ENCODE measurements at regions not wholly inside any gene's neighbourhood (a gene's known extent, or its start where the extent isn't known, plus 50 kb on each side); places are given as distances from the start of the nearest gene placed in this dataset.

GRCh38 chr6:9417400-9417799, 982.1 kb upstream of the SLC35B3 start:
- POLR2A ChIA-PET: no interaction called here
- Histone ChIP-seq H3K27me3 (ENCODE audit: control insufficient read depth, insufficient read depth, low read length) (no peaks in the 10 kb centered on the region), H3K9me3 (ENCODE audit: control insufficient read depth, insufficient read depth, low read length) (no peaks in the 10 kb centered on the region), H3K4me3 (ENCODE audit: low read depth, low read length) (no peak overlapping the region), H3K27ac (ENCODE audit: low read depth, low read length) (no peak overlapping the region)
- CTCF ChIA-PET: interaction anchor here (0.9 kb wide), 1 partner anchor 435 kb away, joined by 3 read pairs; no protein-coding TSS in a partner anchor
- no peak for DNase-seq (ENCODE audit: low read depth, low spot score)
- TF ChIP-seq CTCF (IDR thresholded peaks at IDR 0.05; ENCODE audit: low read depth, low read length): no peak

- Histone ChIP-seq H3K4me3 (ENCODE audit: low read depth, low read length) (no peak overlapping the region), H3K9me3 (ENCODE audit: control insufficient read depth, insufficient read depth, low read length) (no peaks in the 10 kb centered on the region), H3K27me3 (ENCODE audit: control insufficient read depth, insufficient read depth, low read length) (no peaks in the 10 kb centered on the region), H3K27ac (ENCODE audit: low read depth, low read length) (no peak overlapping the region)
- TF ChIP-seq CTCF (IDR thresholded peaks at IDR 0.05; ENCODE audit: low read depth, low read length): peak; percentile 62
- no peak for DNase-seq (ENCODE audit: low read depth, low spot score)
- POLR2A ChIA-PET: no interaction called here
- CTCF ChIA-PET: interaction anchor here (0.6 to 1.6 kb wide), 16 partner anchors 9 to 545 kb away, joined by 3 to 12 read pairs (median 4); no protein-coding TSS in a partner anchor
Measured at GRCh38 chr6:9412951-9413559, 977.7 kb upstream of the SLC35B3 start.

GRCh38 chr6:9409126-9409525, 973.8 kb upstream of the SLC35B3 start:
- H3K27me3 ChIP-seq (ENCODE audit: control insufficient read depth, insufficient read depth, low read length): no peaks in the 10 kb centered on the region
- H3K9me3 ChIP-seq (ENCODE audit: control insufficient read depth, insufficient read depth, low read length): no peaks in the 10 kb centered on the region
- DNase-seq (ENCODE audit: low read depth, low spot score): no peak
- TF ChIP-seq CTCF (IDR thresholded peaks at IDR 0.05; ENCODE audit: low read depth, low read length): no peak
- H3K27ac ChIP-seq (ENCODE audit: low read depth, low read length): peak overlapping the region; percentile 47
- H3K4me3 ChIP-seq (ENCODE audit: low read depth, low read length): no peak overlapping the region
- POLR2A ChIA-PET: no interaction called here
- CTCF ChIA-PET: interaction anchor here (0.8 kb wide), 1 partner anchor 86 kb away, joined by 3 read pairs; no protein-coding TSS in a partner anchor

GRCh38 chr6:9408402-9409117, 973.2 kb upstream of the SLC35B3 start:
- H3K4me3 ChIP-seq (ENCODE audit: low read depth, low read length): no peak overlapping the region
- H3K27me3 ChIP-seq (ENCODE audit: control insufficient read depth, insufficient read depth, low read length): no peaks in the 10 kb centered on the region
- TF ChIP-seq CTCF (IDR thresholded peaks at IDR 0.05; ENCODE audit: low read depth, low read length): no peak
- ChIA-PET CTCF (no interaction called here), POLR2A (no interaction called here)
- DNase-seq (ENCODE audit: low read depth, low spot score): no peak
- no peaks in the 10 kb centered on the region for H3K9me3 ChIP-seq (ENCODE audit: control insufficient read depth, insufficient read depth, low read length)
- H3K27ac ChIP-seq (ENCODE audit: low read depth, low read length): no peak overlapping the region

- Histone ChIP-seq H3K27me3 (ENCODE audit: control insufficient read depth, insufficient read depth, low read length) (no peaks in the 10 kb centered on the region), H3K9me3 (ENCODE audit: control insufficient read depth, insufficient read depth, low read length) (no peaks in the 10 kb centered on the region), H3K4me3 (ENCODE audit: low read depth, low read length) (no peak overlapping the region), H3K27ac (ENCODE audit: low read depth, low read length) (no peak overlapping the region)
- TF ChIP-seq CTCF (IDR thresholded peaks at IDR 0.05; ENCODE audit: low read depth, low read length): no peak
- CTCF ChIA-PET: no interaction called here
- POLR2A ChIA-PET: no interaction called here
- DNase-seq (ENCODE audit: low read depth, low spot score): no peak
Measured at GRCh38 chr6:9405825-9406224, 970.5 kb upstream of the SLC35B3 start.
